ENCODE measurements at regions not wholly inside any gene's neighbourhood (a gene's known extent, or its start where the extent isn't known, plus 50 kb on each side); places are given as distances from the start of the nearest gene placed in this dataset.

- no peaks in the 10 kb centered on the region for H3K36me3 ChIP-seq (ENCODE audit: control insufficient read depth, insufficient read depth, low read length)
- POLR2A ChIA-PET = no interaction called here
- H3K27me3 ChIP-seq (ENCODE audit: control insufficient read depth, insufficient read depth, low read length) = no peaks in the 10 kb centered on the region
- CTCF ChIA-PET = interaction anchor here (1.0 kb wide), 1 partner anchor 156 kb away, joined by 3 read pairs; no protein-coding TSS in a partner anchor
- no peak for TF ChIP-seq CTCF (IDR thresholded peaks at IDR 0.05; ENCODE audit: insufficient read depth, low read depth, low read length)
- H3K4me3 ChIP-seq (ENCODE audit: low read depth, low read length) = no peak overlapping the region
- no peak for DNase-seq (ENCODE audit: low read depth)
Measured at GRCh38 chr7:12847001-12847400, 159.6 kb downstream of the ARL4A start.

- TF ChIP-seq CTCF (IDR thresholded peaks at IDR 0.05; ENCODE audit: insufficient read depth, low read depth, low read length) = no peak
- no peak overlapping the region for H3K4me3 ChIP-seq (ENCODE audit: low read depth, low read length)
- no peak for DNase-seq (ENCODE audit: low read depth)
- H3K36me3 ChIP-seq (ENCODE audit: control insufficient read depth, insufficient read depth, low read length) = no peaks in the 10 kb centered on the region
- H3K27me3 ChIP-seq (ENCODE audit: control insufficient read depth, insufficient read depth, low read length) = no peaks in the 10 kb centered on the region
- ChIA-PET POLR2A (no interaction called here), CTCF (interaction anchor here (0.6 to 0.7 kb wide), 2 partner anchors 161 to 240 kb away, joined by 3 read pairs; no protein-coding TSS in a partner anchor)
Measured at GRCh38 chr7:12851142-12851541, 163.7 kb downstream of the ARL4A start.

GRCh38 chr7:12851841-12852240 lies 164.4 kb downstream of the ARL4A start:
- TF ChIP-seq CTCF (IDR thresholded peaks at IDR 0.05; ENCODE audit: insufficient read depth, low read depth, low read length) = no peak
- DNase-seq (ENCODE audit: low read depth) = no peak
- Histone ChIP-seq H3K27me3 (ENCODE audit: control insufficient read depth, insufficient read depth, low read length) (no peaks in the 10 kb centered on the region), H3K4me3 (ENCODE audit: low read depth, low read length) (no peak overlapping the region), H3K36me3 (ENCODE audit: control insufficient read depth, insufficient read depth, low read length) (no peaks in the 10 kb centered on the region)
- ChIA-PET CTCF (no interaction called here), POLR2A (no interaction called here)

GRCh38 chr7:12855036-12855435 lies 167.6 kb downstream of the ARL4A start:
- DNase-seq (ENCODE audit: low read depth) = no peak
- ChIA-PET CTCF (no interaction called here), POLR2A (no interaction called here)
- no peak for TF ChIP-seq CTCF (IDR thresholded peaks at IDR 0.05; ENCODE audit: insufficient read depth, low read depth, low read length)
- no peaks in the 10 kb centered on the region for H3K36me3 ChIP-seq (ENCODE audit: control insufficient read depth, insufficient read depth, low read length)
- H3K27me3 ChIP-seq (ENCODE audit: control insufficient read depth, insufficient read depth, low read length) = no peaks in the 10 kb centered on the region
- no peak overlapping the region for H3K4me3 ChIP-seq (ENCODE audit: low read depth, low read length)

GRCh38 chr7:12859761-12860160 lies 172.3 kb downstream of the ARL4A start:
- Histone ChIP-seq H3K36me3 (ENCODE audit: control insufficient read depth, insufficient read depth, low read length) (no peaks in the 10 kb centered on the region), H3K4me3 (ENCODE audit: low read depth, low read length) (no peak overlapping the region), H3K27me3 (ENCODE audit: control insufficient read depth, insufficient read depth, low read length) (no peaks in the 10 kb centered on the region)
- no peak for DNase-seq (ENCODE audit: low read depth)
- POLR2A ChIA-PET = no interaction called here
- CTCF ChIA-PET = no interaction called here
- no peak for TF ChIP-seq CTCF (IDR thresholded peaks at IDR 0.05; ENCODE audit: insufficient read depth, low read depth, low read length)

Data from BJ (cell line).